Endodermal cell (in vitro differentiated cells): ENCODE measurements at regions not wholly inside any gene's neighbourhood (a gene's known extent, or its start where the extent isn't known, plus 50 kb on each side); places are given as distances from the start of the nearest gene placed in this dataset.

Experiments
- DNase-seq: peaks from one replicate; pipeline ENCODE4 v3.0.0-alpha.2; 2017
- H3K27ac ChIP-seq: 2 replicates; pipeline ENCODE4 v1.5.1; 2013; ENCODE audit warnings: mild to moderate bottlenecking, low read depth, low read length, moderate library complexity
- H3K27me3 ChIP-seq: 2 replicates; pipeline ENCODE4 v1.6.1; 2013; ENCODE audit warnings: mild to moderate bottlenecking, low read length, moderate library complexity; ENCODE audit not compliant: insufficient read depth, control insufficient read depth, poor library complexity, severe bottlenecking
- H3K36me3 ChIP-seq: 2 replicates; pipeline ENCODE4 v1.7.0; 2013; ENCODE audit warnings: mild to moderate bottlenecking, low read length, moderate library complexity; ENCODE audit not compliant: control insufficient read depth, insufficient read depth
- H3K4me1 ChIP-seq: one replicate; pipeline ENCODE4 v1.7.0; 2013; ENCODE audit warnings: low read length; ENCODE audit not compliant: control insufficient read depth, insufficient read depth
- H3K4me3 ChIP-seq: 2 replicates; pipeline ENCODE4 v1.5.1; 2013; ENCODE audit warnings: mild to moderate bottlenecking, low read length, moderate library complexity
- H3K9ac ChIP-seq: 2 replicates; pipeline ENCODE4 v1.6.1; 2013; ENCODE audit warnings: mild to moderate bottlenecking, low read length, moderate library complexity; ENCODE audit not compliant: poor library complexity, severe bottlenecking; ENCODE audit errors: extremely low read depth
- H3K9me3 ChIP-seq: 2 replicates; pipeline ENCODE4 v1.6.1; 2013; ENCODE audit warnings: mild to moderate bottlenecking, low read length, moderate library complexity; ENCODE audit not compliant: control insufficient read depth
- H3K27ac Mint-ChIP-seq: 2 replicates; pipeline ENCODE4 v1.8.0; 2020; ENCODE audit warnings: mixed read lengths
- H3K27me3 Mint-ChIP-seq: 2 replicates; pipeline ENCODE4 v1.8.0; 2021; ENCODE audit warnings: mild to moderate bottlenecking, mixed read lengths; ENCODE audit not compliant: insufficient read depth
- H3K36me3 Mint-ChIP-seq: 2 replicates; pipeline ENCODE4 v1.8.0; 2020; ENCODE audit warnings: low read depth, mixed read lengths
- H3K4me1 Mint-ChIP-seq: 2 replicates; pipeline ENCODE4 v1.8.0; 2020; ENCODE audit warnings: mixed read lengths
- H3K4me3 Mint-ChIP-seq: 2 replicates; pipeline ENCODE4 v1.8.0; 2020; ENCODE audit warnings: mild to moderate bottlenecking, moderate library complexity, mixed read lengths
- H3K9me3 Mint-ChIP-seq: 2 replicates; pipeline ENCODE4 v1.8.0; 2020; ENCODE audit warnings: mild to moderate bottlenecking, mixed read lengths
- WGBS, 2 experiments: methylation state at CpG; one replicate each; pipeline versions ENCODE4 v1.1.5 to v1.1.7; 2013; ENCODE audit warnings: missing lambda C conversion rate in 2 of 2, mixed read lengths in 1 of 2; ENCODE audit not compliant: insufficient coverage in 1 of 2, insufficient read length in 1 of 2; 5-methylcytosine and 5-hydroxymethylcytosine counted together
- TF ChIP-seq, protein P1 (sequence below): fragments of 200-600 bp; sonication (generic); conservative IDR thresholded peaks from 2 replicates; pipeline ENCODE4 v1.5.0; 2021; ENCODE audit warnings: antibody characterized with exemption, mild to moderate bottlenecking

DNA sequence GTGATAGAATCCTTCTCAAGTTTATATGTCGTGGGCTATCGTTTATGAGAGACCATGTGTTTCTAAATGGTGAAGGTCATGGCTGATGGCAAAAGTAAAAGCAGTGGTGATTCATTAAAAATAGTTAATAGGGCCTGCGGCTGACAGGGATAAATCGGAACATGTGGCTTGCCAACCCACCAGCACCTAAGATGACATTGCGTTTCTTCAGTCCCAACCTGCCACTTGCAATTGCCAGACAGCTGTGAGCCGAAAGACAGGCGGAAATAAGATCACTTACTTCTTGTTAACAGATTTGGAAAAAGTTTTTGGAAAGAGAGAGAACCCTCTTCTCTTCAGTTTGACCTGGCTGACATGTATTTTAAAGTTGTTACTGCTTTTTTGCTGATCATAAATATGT lies 131.5 kb upstream of the MPPED2 start:
- no peak for DNase-seq
- 92 to 100% methylated on average over 5 to 7 of the region's 7 CpGs for WGBS, 2 experiments
- H3K27me3 Mint-ChIP-seq = no peaks in the 10 kb centered on the region
- H3K36me3 Mint-ChIP-seq = no peaks in the 10 kb centered on the region
- H3K4me1 Mint-ChIP-seq = peaks cover 4% of the 10 kb centered on the region
- H3K4me3 ChIP-seq = no peak overlapping the region
- TF ChIP-seq, protein P1, sequence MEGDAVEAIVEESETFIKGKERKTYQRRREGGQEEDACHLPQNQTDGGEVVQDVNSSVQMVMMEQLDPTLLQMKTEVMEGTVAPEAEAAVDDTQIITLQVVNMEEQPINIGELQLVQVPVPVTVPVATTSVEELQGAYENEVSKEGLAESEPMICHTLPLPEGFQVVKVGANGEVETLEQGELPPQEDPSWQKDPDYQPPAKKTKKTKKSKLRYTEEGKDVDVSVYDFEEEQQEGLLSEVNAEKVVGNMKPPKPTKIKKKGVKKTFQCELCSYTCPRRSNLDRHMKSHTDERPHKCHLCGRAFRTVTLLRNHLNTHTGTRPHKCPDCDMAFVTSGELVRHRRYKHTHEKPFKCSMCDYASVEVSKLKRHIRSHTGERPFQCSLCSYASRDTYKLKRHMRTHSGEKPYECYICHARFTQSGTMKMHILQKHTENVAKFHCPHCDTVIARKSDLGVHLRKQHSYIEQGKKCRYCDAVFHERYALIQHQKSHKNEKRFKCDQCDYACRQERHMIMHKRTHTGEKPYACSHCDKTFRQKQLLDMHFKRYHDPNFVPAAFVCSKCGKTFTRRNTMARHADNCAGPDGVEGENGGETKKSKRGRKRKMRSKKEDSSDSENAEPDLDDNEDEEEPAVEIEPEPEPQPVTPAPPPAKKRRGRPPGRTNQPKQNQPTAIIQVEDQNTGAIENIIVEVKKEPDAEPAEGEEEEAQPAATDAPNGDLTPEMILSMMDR = no peak
- no peaks in the 10 kb centered on the region for H3K36me3 ChIP-seq
- H3K9me3 ChIP-seq = no peaks in the 10 kb centered on the region
- no peaks in the 10 kb centered on the region for H3K9me3 Mint-ChIP-seq
- no peak overlapping the region for H3K27ac Mint-ChIP-seq
- no peak overlapping the region for H3K4me3 Mint-ChIP-seq
- H3K9ac ChIP-seq = no peak overlapping the region
- H3K27me3 ChIP-seq = no peaks in the 10 kb centered on the region
- no peak overlapping the region for H3K27ac ChIP-seq
- no peaks in the 10 kb centered on the region for H3K4me1 ChIP-seq

DNA sequence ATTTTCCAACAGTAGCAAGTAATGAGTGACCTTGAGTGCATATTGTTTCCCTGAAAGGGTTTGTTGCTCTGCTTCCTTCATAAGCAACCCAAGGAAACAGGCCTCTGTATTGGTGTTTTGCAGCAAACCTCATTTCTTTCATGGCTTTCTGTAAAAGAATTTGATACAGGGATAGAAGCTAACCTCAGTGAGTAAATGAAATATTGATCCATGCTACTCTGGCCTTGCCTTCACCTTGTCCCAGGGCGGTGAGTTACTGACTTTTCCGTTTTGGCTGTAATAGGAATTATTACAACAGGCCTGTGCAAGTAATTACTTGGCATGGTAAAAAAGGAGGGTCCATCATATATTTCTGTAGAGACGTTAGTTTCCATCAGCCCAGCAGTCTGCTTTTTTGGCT lies 130.9 kb upstream of the MPPED2 start:
- no peaks in the 10 kb centered on the region for H3K27me3 Mint-ChIP-seq
- Histone ChIP-seq H3K27me3 (no peaks in the 10 kb centered on the region), H3K27ac (no peak overlapping the region), H3K4me3 (no peak overlapping the region), H3K36me3 (no peaks in the 10 kb centered on the region), H3K9me3 (no peaks in the 10 kb centered on the region), H3K9ac (no peak overlapping the region), H3K4me1 (no peaks in the 10 kb centered on the region)
- WGBS, 2 experiments = 85 to 95% methylated on average over 2 to 3 of the region's 3 CpGs
- no peaks in the 10 kb centered on the region for H3K36me3 Mint-ChIP-seq
- H3K9me3 Mint-ChIP-seq = no peaks in the 10 kb centered on the region
- H3K4me1 Mint-ChIP-seq = peaks cover 4% of the 10 kb centered on the region
- TF ChIP-seq, protein P1 = no peak
- no peak overlapping the region for H3K4me3 Mint-ChIP-seq
- no peak for DNase-seq
- H3K27ac Mint-ChIP-seq = no peak overlapping the region

DNA sequence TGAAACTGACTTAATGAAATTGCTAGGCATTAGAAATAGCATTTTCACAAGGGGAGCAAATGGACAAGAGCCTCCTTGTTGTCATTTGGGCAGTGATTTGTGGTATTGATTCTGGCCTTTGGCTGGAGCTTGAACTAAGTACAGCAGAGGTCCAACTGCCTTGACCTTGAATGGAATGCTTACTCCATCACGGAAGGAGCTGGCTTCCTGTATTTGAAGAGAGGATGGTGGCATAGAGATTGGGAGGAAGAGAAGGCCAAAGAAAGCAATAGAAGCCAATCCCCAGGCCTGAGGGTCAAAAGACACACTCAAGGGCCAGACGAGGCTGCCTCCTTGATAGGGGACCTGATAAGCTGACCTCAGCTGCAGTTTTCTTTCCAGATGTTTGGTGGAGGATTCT lies 126.6 kb upstream of the MPPED2 start:
- no peaks in the 10 kb centered on the region for H3K36me3 ChIP-seq
- H3K9me3 Mint-ChIP-seq = no peaks in the 10 kb centered on the region
- TF ChIP-seq, protein P1 = no peak
- WGBS, 2 experiments = 77 to 89% methylated on average over 1 to 2 of the region's 2 CpGs
- no peak for DNase-seq
- no peaks in the 10 kb centered on the region for H3K4me1 Mint-ChIP-seq
- H3K27me3 Mint-ChIP-seq = no peaks in the 10 kb centered on the region
- H3K4me3 Mint-ChIP-seq = no peak overlapping the region
- H3K4me1 ChIP-seq = no peaks in the 10 kb centered on the region
- H3K36me3 Mint-ChIP-seq = no peaks in the 10 kb centered on the region
- H3K27me3 ChIP-seq = no peaks in the 10 kb centered on the region
- no peaks in the 10 kb centered on the region for H3K9me3 ChIP-seq
- H3K9ac ChIP-seq = no peak overlapping the region
- H3K4me3 ChIP-seq = no peak overlapping the region
- H3K27ac ChIP-seq = no peak overlapping the region
- no peak overlapping the region for H3K27ac Mint-ChIP-seq
